CD4-positive, alpha-beta T cell treated with Interleukin-2 at 100 ng/mL for 4 hours (primary cell): ENCODE measurements at regions not wholly inside any gene's neighbourhood (a gene's known extent, or its start where the extent isn't known, plus 50 kb on each side); places are given as distances from the start of the nearest gene placed in this dataset.
A peak's percentile ranks its signal among the peaks of the same experiment; 100 is the strongest.

Source experiments
- DNase-seq: peaks from one replicate; pipeline ENCODE4 v3.0.0-alpha.2; 2020; ENCODE audit warnings: low spot score

DNA sequence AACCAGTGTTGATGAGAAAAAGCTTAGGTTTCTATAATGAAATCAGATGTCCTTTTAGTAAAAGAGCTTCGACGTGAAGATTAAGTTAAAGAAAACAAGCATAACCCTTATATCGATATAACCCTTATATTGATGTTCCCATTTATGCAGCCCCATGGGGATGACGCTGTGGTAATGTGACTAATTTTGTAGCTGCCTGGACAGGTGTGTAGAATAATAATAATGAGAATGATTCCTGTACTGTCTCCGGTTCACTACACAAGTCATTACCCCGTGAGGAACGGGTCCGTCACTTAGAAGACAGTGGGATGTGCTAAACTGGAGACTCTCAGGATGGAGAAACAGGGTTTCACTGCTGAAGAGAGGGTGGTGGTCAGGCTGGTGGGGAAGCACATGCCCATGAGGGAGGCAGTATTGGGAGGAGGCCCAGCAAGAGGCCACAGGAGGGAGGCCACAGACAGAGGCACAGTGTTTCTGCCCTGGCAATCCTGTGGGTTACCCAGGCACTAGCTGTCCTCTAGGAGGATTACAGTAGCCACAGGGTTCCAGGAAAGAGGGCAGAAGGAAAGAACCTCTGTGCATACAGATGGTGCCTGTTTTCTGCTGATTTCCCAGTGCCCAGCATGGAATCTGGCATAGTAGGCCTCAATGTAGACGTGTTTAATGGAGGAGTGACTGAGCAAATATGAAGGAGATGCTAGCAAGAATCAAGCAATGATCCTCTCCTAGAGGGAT is 191.1 kb upstream of the TSC22D2 start:
- no peak for DNase-seq

- DNase-seq, result no peak
These were observed 191.9 kb upstream of the TSC22D2 start for GRCh38 chr3:150216041-150216811.

- no peak for DNase-seq
These were observed 192.5 kb upstream of the TSC22D2 start for GRCh38 chr3:150215616-150216015.

- no peak for DNase-seq
These were observed 194.5 kb upstream of the TSC22D2 start for GRCh38 chr3:150213577-150213976.

DNA sequence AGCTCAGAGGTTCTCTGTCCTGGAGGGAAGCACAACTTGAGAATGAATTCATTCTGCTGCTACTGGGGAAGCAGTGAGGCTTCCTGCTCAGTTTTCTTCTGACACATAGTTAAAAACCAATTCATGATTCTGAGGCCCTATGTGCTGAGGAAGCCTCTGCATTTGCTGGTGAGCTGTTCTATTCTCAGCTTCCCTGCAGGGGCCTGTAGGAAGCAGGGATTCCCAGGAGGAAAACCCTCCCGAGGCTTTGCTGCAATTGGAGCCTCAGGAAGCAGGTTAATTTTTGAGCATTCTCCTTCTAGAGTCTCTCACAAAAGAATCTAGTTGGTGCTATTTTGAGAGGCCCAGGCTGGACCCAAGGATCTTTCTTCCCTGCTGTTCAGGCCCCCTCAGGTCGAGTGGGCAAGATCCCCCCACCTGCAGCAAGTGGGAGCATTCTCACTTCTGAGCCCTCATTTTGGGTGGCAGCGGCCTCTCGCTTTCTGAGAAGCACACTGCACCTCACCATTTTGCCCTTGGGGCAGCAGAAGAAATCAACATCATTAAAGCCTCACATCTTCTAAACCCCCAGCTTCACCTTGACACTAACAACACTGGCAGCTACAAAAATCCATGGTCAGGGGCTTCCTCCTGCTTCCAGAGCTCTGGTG is 197.5 kb upstream of the TSC22D2 start:
- DNase-seq, result no peak

DNA sequence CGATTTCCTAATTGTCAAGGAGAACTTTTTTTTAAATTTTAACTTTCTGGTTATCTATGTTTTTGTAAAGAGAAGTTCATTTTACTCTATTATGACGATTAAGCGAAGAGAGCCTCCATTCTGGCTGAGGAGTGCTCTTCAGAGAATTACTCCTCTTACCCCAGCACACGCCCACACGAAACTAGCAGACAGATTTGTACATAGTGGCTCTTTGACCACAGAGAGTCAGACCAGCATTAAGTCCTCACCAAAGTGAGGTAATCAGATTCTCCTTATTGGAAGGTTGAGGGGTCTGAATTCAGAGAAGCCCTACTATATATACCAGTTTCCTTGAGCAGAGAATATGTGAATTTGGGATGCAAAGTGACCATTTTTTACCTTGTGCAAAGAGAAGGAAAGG is 204.8 kb upstream of the TSC22D2 start:
- DNase-seq, result no peak

DNA sequence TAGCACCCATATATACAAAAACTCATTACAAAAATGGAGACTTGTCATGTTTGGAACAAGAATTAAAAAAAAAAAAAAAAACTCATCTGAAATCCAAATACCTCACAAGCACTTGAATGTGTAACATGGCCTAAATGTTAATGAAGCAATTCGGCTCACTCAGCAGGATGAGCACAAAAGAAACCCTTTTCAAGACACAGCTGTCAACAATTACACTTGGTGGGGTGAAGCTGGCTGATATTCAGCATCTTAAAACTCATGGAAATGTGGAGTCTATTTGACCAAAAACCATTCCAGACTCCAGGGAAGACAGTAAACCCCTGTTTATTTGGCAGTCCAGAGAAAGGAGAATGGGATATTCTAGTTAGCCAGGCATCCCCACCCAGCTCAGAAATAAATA is 205.4 kb upstream of the TSC22D2 start:
- DNase-seq, result no peak

DNA sequence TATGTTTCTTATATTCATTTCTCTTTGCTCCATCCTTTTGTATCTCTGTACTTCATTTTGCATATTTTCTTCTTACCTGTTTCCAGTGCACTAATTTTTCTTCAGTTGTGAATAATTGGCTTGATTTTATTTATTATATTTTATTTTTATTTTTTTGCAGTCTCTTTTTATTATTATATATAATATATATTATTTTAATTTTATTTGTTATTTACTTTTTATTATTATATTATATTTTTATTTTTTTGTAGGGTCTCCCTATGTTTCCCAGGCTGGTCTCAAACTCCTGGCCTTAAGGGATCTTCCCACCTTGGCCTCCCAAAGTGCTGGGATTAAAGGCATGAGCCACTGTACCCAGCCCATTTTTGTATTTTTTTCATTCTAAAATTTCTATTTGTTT is 213.1 kb upstream of the TSC22D2 start:
- no peak for DNase-seq

- DNase-seq, result no peak
These were observed 213.6 kb upstream of the TSC22D2 start for GRCh38 chr3:150194513-150194912.

- no peak for DNase-seq
These were observed 213.9 kb upstream of the PFN2 start for GRCh38 chr3:150184426-150185071.

GRCh38 chr3:150183678-150184425 is 213.2 kb upstream of the PFN2 start:
- DNase-seq, result peak; percentile 49

DNA sequence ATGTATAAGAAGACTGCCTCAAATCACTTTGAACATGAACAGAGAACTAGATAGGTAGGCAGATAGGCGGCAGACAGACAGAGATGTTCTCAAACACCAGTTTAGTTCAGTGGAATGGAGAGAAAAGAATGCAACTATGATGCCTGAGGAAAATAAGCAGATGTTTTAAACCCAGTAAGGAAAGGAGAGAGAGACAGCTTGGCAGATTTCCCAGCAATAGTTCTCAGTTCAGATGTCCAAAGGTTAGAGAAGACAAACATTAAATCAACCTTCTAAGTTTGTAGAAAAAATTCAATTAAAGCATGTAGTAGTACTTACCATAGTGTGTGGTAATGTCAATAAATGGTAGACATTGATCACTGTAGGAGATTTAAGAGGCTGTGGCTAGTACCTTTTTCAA is 209.6 kb upstream of the PFN2 start:
- no peak for DNase-seq

DNA sequence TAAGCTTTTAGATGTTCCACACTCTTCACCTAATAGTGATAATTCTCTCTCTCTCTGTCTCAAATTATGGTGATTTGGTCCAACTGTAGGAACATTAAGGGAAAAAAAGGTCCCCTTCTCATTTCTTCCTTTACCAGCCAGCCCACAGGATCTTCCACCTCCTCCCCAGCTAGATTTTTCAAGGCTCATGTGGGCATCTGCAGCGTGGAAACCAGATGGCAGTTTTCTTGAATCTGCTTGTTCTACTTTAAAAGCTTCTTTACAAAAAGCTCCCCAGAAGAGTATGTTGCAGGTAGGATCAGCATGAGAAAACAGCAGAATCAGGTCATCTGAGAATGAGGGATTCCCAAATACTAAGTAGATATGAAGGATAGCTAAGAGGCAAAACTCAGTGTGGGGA is 208.6 kb upstream of the PFN2 start:
- no peak for DNase-seq

- no peak for DNase-seq
These were observed 207.1 kb upstream of the PFN2 start for GRCh38 chr3:150177673-150178381.

- DNase-seq, result no peak
These were observed 203.5 kb upstream of the PFN2 start for GRCh38 chr3:150174179-150174578.

DNA sequence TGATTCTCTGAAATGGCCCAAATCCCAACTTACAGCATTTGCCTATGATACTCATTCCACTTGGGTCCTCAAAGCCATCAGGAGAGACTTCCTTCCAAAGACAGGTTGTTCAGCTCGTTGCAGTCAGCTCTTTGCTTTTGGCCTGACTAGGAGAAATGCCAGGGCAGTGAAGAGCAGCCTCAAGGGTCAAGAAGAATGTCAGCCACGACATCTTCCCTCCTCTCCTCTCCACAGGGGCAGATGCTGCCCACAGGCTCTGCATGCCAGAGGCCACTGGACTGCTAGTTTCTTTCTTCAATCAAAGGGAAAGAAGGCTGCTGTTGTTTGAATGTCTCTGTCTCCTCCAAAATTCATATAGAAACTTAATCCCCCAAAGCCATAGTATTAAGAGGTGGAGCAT is 201.7 kb upstream of the PFN2 start:
- DNase-seq, result no peak

GRCh38 chr3:150170852-150171520 is 200.3 kb upstream of the PFN2 start:
- DNase-seq, result no peak

DNA sequence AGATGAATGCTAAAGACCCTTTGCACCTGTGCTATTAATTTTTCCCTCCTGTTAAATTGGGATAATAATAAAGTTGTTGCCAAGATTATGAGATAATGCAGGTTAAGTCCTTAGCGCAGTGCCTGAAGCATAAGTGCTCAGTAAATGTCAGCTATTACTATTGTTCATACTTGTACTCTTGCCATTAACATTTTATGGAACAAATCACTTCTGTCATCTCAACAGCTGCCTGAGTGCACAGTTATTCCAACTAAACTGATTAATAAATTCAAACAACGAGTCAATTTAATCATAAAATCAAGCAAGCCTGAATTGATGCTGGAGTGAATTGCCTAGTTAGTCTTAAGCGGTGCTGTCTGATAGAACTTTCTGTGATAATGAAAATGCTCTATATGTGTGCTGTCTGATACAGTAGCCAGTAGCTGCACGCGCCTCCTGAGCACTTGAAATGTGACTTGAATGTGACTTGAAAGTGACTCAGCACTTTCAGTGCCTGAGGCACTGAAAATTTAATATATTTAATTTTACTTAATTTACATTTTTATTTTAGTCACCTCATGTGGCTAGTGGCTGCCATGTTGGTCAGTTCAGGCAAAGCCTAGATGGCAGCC is 198.7 kb upstream of the PFN2 start:
- no peak for DNase-seq

DNA sequence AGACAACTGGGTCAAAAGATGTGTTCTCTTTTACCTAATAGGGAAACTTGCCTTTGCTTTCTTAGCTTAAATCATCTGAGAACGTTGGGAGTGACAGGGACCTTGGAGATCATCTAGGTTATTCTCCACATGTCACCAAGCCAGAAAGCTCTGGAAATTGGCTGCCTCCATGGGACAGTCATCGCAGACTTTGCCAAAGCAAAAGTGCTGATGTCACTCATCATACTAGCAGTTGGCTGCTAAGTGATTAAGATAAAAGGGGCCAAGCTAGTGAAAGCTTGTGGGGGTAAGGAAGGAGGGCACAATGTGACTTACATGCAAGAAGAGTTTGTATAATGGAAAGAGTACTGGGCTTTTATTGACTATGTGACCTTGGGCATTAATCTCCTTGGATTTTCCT is 198.0 kb upstream of the PFN2 start:
- no peak for DNase-seq

DNA sequence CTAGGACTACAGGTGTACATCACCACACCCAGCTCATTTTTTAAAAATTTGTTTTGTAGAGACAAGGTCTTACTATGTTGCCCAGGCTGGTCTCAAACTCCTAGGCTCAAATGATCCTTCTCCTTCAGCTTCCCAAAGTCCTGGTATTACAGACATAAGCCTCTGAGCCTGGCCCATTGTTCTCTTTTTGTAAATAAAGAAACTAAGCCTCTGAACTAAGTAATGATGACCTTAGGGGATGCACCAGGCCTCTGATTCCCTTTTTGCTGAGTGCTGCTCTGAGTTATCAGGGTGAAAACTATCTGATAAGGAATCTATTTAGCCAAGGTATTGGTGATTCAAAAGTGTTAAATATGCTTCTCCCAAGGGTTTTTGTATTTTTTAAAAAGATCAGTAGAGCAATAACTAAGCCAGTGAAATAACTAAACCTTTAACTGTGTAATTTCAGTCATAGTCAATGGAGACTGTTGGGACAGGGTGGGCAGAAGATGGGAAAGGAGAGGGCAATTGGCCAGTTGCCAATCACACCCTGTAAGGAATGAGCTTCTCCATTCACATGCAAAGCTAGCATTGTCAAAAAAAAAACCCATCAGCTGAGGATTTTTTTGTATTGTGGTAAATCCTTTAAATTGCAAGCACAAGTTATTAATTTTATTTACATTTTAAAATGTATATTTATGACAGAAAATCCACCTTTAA is 194.8 kb upstream of the PFN2 start:
- no peak for DNase-seq
